GM10266 (cell line): ENCODE measurements at regions not wholly inside any gene's neighbourhood (a gene's known extent, or its start where the extent isn't known, plus 50 kb on each side); places are given as distances from the start of the nearest gene placed in this dataset.

Source experiments
- DNase-seq: peaks from one replicate; pipeline ENCODE4 v3.0.0; 2012; ENCODE audit errors: extremely low spot score
- CTCF ChIP-seq: IDR thresholded peaks from 2 replicates; pipeline ENCODE4 v1.5.1; 2012; ENCODE audit warnings: mild to moderate bottlenecking, low read depth; ENCODE audit not compliant: control insufficient read depth, insufficient read depth; ENCODE audit errors: missing control alignments

GRCh38 chr18:28984731-28985130 lies 807.8 kb upstream of the CDH2 start:
- no peak for TF ChIP-seq CTCF
- DNase-seq, result no peak

GRCh38 chr18:28974504-28974903 lies 797.6 kb upstream of the CDH2 start:
- no peak for DNase-seq
- no peak for TF ChIP-seq CTCF

GRCh38 chr18:28973324-28973723 lies 796.4 kb upstream of the CDH2 start:
- no peak for DNase-seq
- no peak for TF ChIP-seq CTCF

GRCh38 chr18:28972333-28972907 lies 795.5 kb upstream of the CDH2 start:
- TF ChIP-seq CTCF, result no peak
- no peak for DNase-seq

GRCh38 chr18:28963481-28963880 lies 786.6 kb upstream of the CDH2 start:
- no peak for DNase-seq
- TF ChIP-seq CTCF, result no peak

GRCh38 chr18:28961669-28962228 lies 784.8 kb upstream of the CDH2 start:
- peak; percentile 34 for TF ChIP-seq CTCF

GRCh38 chr18:28960146-28960545 lies 783.2 kb upstream of the CDH2 start:
- no peak for TF ChIP-seq CTCF

More at GRCh38 chr18:28961669-28962228, 784.8 kb upstream of the CDH2 start:
- no peak for DNase-seq

More at GRCh38 chr18:28960146-28960545, 783.2 kb upstream of the CDH2 start:
- DNase-seq, result no peak
